Smooth muscle cell (in vitro differentiated cells): ENCODE measurements at regions not wholly inside any gene's neighbourhood (a gene's known extent, or its start where the extent isn't known, plus 50 kb on each side); places are given as distances from the start of the nearest gene placed in this dataset.

ENCODE experiments used
- DNase-seq: peaks from one replicate; lab custom pipeline; 2025; ENCODE audit not compliant: unreplicated experiment; lab: John Stamatoyannopoulos, UW
- H2AFZ ChIP-seq: fragments of 200-600 bp; sonication (generic); 2 replicates; pipeline ENCODE4 v1.6.0; 2016; ENCODE audit warnings: antibody characterized with exemption, low read depth, mild to moderate bottlenecking
- H3F3A ChIP-seq: fragments of 200-600 bp; sonication (generic); 2 replicates; pipeline ENCODE4 v1.6.0; 2017; ENCODE audit warnings: antibody characterized with exemption, low read depth
- H3K27ac ChIP-seq: fragments of 200-600 bp; sonication (generic); 2 replicates; pipeline ENCODE4 v1.5.1; 2016; ENCODE audit warnings: low read depth, mild to moderate bottlenecking
- H3K27me3 ChIP-seq: fragments of 200-600 bp; sonication (generic); 2 replicates; pipeline ENCODE4 v1.6.1; 2016; ENCODE audit warnings: low read depth, mild to moderate bottlenecking
- H3K36me3 ChIP-seq: fragments of 200-600 bp; sonication (generic); 2 replicates; pipeline ENCODE4 v1.5.1; 2016; ENCODE audit warnings: low read depth
- H3K4me1 ChIP-seq: fragments of 200-600 bp; sonication (generic); 2 replicates; pipeline ENCODE4 v1.5.1; 2016; ENCODE audit warnings: low read depth
- H3K4me2 ChIP-seq: fragments of 200-600 bp; sonication (generic); 2 replicates; pipeline ENCODE4 v1.6.0; 2016; ENCODE audit warnings: mild to moderate bottlenecking
- H3K4me3 ChIP-seq: fragments of 200-600 bp; sonication (generic); 2 replicates; pipeline ENCODE4 v1.5.1; 2016; ENCODE audit warnings: mild to moderate bottlenecking
- H3K79me2 ChIP-seq: fragments of 200-600 bp; sonication (generic); 2 replicates; pipeline ENCODE4 v1.6.0; 2016; ENCODE audit warnings: low read depth, mild to moderate bottlenecking
- H3K9ac ChIP-seq: fragments of 200-600 bp; sonication (generic); 2 replicates; pipeline ENCODE4 v1.6.0; 2016; ENCODE audit warnings: low read depth
- H3K9me3 ChIP-seq: fragments of 200-600 bp; sonication (generic); replicated peaks from 2 replicates; pipeline ENCODE4 v1.5.1; 2016; ENCODE audit warnings: low read depth
- H4K20me1 ChIP-seq: fragments of 200-600 bp; sonication (generic); 2 replicates; pipeline ENCODE4 v1.6.0; 2016; ENCODE audit warnings: low read depth
- WGBS: methylation state at CpG from one replicate; pipeline ENCODE4 v1.1.7; 2016; ENCODE audit warnings: low lambda C conversion rate; 5-methylcytosine and 5-hydroxymethylcytosine counted together
- TF ChIP-seq, protein P1 (sequence below): fragments of 200-600 bp; sonication (generic); IDR thresholded peaks from 2 replicates; pipeline ENCODE4 v1.5.1; 2017; ENCODE audit warnings: borderline replicate concordance, mild to moderate bottlenecking, antibody characterized with exemption; ENCODE audit not compliant: insufficient read depth, poor library complexity, severe bottlenecking

DNA sequence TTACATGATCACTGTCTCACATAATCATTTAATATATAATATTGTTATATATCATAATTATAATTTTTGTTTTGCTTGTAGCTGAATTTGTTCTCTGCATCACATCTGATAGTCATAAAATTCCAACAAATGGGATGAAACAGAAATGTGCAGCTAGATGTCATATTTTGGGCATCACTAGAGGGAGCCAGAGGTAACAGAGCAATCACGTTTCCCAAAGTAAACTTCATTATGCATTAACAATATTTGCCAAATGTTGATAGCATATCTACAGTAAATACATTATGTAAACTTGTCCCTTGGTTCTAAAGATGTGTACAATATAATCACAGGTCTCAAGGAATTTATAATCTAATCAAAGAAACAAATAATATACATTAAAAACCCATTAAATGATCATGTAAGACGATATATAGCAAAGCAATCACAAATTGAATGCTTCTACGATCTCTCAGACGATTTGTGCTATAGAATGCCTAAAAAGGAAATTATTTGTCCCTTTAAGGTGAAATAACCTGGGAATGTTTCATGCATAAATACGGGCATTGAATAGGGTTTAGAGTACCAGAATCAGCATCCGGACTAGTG, 234.2 kb upstream of the MCTP2 start:
- no peak overlapping the region for H2AFZ ChIP-seq
- no peak for DNase-seq
- 67% methylated on average over 6 of the region's 6 CpGs for WGBS

DNA sequence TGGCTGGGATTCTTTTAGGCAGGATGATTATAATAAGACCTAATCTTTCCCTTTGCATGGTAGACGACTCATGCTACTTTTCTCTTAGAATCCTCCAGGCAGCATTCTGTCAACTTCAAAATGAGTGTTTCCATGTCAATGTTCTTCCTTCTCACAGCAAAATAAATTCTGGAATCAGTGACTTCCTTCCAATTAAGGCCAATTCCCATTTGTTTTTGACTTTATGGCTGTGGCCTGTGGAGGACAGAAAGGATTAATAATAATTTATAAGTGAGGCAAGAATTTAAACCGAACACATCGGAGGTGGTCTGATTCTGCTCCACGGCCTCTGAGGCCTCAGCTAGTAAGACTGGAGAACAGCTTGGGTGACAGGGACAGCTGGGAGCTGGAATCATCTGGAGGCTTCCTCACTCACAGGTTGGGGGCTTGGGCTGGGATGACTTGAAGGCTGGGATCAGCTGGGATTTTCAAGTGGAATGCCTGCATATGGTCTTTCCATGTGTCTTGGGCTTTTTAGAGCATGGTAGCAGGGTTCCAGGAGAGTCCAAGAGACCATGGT, 241.8 kb upstream of the MCTP2 start:
- 84% methylated on average over 4 of the region's 4 CpGs for WGBS
- no peak overlapping the region for H3K27ac ChIP-seq
- TF ChIP-seq, protein P1, sequence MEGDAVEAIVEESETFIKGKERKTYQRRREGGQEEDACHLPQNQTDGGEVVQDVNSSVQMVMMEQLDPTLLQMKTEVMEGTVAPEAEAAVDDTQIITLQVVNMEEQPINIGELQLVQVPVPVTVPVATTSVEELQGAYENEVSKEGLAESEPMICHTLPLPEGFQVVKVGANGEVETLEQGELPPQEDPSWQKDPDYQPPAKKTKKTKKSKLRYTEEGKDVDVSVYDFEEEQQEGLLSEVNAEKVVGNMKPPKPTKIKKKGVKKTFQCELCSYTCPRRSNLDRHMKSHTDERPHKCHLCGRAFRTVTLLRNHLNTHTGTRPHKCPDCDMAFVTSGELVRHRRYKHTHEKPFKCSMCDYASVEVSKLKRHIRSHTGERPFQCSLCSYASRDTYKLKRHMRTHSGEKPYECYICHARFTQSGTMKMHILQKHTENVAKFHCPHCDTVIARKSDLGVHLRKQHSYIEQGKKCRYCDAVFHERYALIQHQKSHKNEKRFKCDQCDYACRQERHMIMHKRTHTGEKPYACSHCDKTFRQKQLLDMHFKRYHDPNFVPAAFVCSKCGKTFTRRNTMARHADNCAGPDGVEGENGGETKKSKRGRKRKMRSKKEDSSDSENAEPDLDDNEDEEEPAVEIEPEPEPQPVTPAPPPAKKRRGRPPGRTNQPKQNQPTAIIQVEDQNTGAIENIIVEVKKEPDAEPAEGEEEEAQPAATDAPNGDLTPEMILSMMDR = no peak
- H3K27me3 ChIP-seq = peaks cover 34% of the 10 kb centered on the region
- H2AFZ ChIP-seq = no peak overlapping the region
- H3K9ac ChIP-seq = no peak overlapping the region
- H3K36me3 ChIP-seq = no peaks in the 10 kb centered on the region
- H4K20me1 ChIP-seq = no peaks in the 10 kb centered on the region
- no peaks in the 10 kb centered on the region for H3F3A ChIP-seq
- no peaks in the 10 kb centered on the region for H3K4me1 ChIP-seq
- H3K9me3 ChIP-seq = no peaks in the 10 kb centered on the region
- no peak for DNase-seq
- H3K4me3 ChIP-seq = no peak overlapping the region
- no peak overlapping the region for H3K4me2 ChIP-seq
- no peaks in the 10 kb centered on the region for H3K79me2 ChIP-seq

More for the DNA sequence above, 234.2 kb upstream of the MCTP2 start:
- Histone ChIP-seq H3K27ac (no peak overlapping the region), H3K4me1 (peaks cover 8% of the 10 kb centered on the region), H3K4me2 (no peak overlapping the region), H3K9ac (no peak overlapping the region), H3K79me2 (no peaks in the 10 kb centered on the region), H3K27me3 (peaks cover 13% of the 10 kb centered on the region), H3F3A (no peaks in the 10 kb centered on the region), H3K36me3 (no peaks in the 10 kb centered on the region), H3K9me3 (no peaks in the 10 kb centered on the region), H4K20me1 (no peaks in the 10 kb centered on the region), H3K4me3 (no peak overlapping the region)
- TF ChIP-seq, protein P1 = peak; percentile 86

DNA sequence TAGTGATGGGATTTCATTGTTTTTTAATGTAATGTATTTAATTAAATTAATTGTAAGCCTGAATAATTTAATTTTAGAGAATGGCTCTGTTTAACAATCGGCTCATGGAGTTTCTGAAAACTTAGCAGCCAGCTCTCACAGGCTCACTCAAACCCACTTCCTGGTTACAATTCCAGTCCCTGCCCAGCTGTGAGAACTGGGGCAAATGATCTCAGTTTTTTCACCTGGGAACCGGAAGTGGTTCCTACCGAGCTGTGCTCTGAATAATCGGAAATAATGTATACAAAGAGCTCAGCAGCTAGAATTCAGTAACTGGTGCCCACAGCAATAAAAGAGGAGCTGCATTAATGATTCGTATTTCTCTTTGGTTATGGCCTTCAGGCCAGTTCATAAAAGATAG, 244.3 kb upstream of the MCTP2 start:
- DNase-seq = no peak
- H3F3A ChIP-seq = no peaks in the 10 kb centered on the region
- TF ChIP-seq, protein P1 = no peak
- WGBS = 85% methylated on average over 5 of the region's 5 CpGs
- no peak overlapping the region for H3K9ac ChIP-seq
- H3K4me2 ChIP-seq = no peak overlapping the region
- no peaks in the 10 kb centered on the region for H4K20me1 ChIP-seq
- H3K4me3 ChIP-seq = no peak overlapping the region
- H3K79me2 ChIP-seq = no peaks in the 10 kb centered on the region
- H3K4me1 ChIP-seq = peaks cover 7% of the 10 kb centered on the region
- no peaks in the 10 kb centered on the region for H3K36me3 ChIP-seq
- H3K9me3 ChIP-seq = no peaks in the 10 kb centered on the region
- peaks cover 36% of the 10 kb centered on the region for H3K27me3 ChIP-seq
- H3K27ac ChIP-seq = no peak overlapping the region
- no peak overlapping the region for H2AFZ ChIP-seq

DNA sequence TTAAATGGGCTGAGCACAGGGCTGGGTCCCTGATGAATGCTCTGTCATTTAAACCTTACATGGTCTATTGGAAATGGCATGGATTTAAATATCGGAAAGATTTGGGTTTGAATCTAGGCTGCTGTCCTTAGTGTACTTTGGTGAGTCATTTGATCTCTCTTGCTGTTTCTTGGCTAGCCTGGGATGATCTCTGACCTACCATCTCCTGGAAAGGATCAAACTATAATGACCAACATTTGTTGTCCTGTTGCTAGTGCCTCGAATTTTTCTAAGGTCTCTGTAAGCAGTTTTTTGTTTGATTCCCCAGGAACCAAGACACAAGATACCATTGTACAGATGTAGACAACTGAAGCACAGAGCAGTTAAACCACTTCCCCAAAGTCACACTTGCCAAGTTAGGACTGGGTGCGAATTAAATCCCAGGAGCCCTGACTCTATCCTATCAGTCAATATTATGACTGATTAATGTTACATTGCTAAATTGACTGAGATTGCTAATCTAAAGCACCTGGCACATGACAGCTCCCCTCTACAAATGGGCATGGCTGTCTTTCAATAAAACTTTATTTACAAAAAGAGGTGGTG, 244.9 kb upstream of the MCTP2 start:
- H3K9ac ChIP-seq = no peak overlapping the region

More for the DNA sequence above, 244.9 kb upstream of the MCTP2 start:
- no peaks in the 10 kb centered on the region for H3K79me2 ChIP-seq
- H3K36me3 ChIP-seq = no peaks in the 10 kb centered on the region
- H2AFZ ChIP-seq = no peak overlapping the region
- TF ChIP-seq, protein P1 = no peak
- H3K27me3 ChIP-seq = peaks cover 36% of the 10 kb centered on the region
- no peak overlapping the region for H3K4me3 ChIP-seq
- no peaks in the 10 kb centered on the region for H3F3A ChIP-seq
- 93% methylated on average over 3 of the region's 3 CpGs for WGBS
- H3K4me1 ChIP-seq = peaks cover 7% of the 10 kb centered on the region
- no peaks in the 10 kb centered on the region for H4K20me1 ChIP-seq
- DNase-seq = no peak
- no peak overlapping the region for H3K27ac ChIP-seq
- H3K4me2 ChIP-seq = no peak overlapping the region
- no peaks in the 10 kb centered on the region for H3K9me3 ChIP-seq
